ENCODE measurements at regions not wholly inside any gene's neighbourhood (a gene's known extent, or its start where the extent isn't known, plus 50 kb on each side); places are given as distances from the start of the nearest gene placed in this dataset.

DNA sequence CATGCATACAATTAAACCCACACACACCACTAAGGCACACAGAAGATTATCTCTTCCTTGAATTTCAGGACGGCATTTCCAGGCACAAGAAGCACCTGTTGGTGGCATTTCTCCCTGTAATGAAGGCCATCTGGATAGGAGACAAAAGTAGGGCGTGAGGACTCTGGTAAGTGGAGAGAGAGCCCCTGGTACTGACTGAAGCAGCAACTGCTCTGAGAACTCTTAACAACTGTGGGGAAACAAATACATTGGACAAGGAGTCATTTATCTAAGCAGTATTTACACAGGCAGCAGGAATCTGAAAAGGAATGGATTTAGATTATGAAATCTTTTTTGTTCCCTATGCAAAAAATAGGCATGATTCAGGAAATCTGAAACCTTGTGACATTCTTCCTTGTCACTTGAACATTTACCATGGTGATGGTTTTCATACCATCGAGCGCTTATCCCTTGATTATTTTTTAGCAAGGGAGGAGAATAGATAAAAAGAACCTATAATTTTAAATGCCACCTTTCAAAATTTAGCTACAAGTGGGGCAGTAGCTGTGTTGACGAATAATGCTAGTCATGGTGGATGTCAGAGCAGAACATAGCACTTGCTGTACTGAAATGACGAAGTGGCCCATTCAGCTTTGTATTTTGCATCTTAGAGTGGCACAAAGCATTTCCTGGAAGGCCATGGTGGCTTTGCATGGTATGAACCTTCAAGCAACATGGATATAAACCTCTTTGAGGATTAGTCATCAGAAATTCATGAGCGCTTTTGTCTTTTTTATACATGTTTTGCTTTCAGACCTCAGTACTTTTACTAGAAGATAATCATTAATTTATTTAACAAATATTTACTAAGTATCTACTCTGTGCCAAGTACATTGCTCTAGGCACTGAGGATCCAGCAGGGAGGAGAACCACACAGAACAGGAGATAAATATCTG is 362.0 kb downstream of the ADGRL2 start:
- Histone ChIP-seq H3K27ac (no peak overlapping the region), H3K4me3 (no peak overlapping the region), H3K27me3 (no peaks in the 10 kb centered on the region), H3K4me1 (peaks cover 0 to 11% (median 0%) of the 10 kb centered on the region in 4 donors), H3K9me3 (no peaks in the 10 kb centered on the region), H3K36me3 (no peaks in the 10 kb centered on the region)
- no peak for DNase-seq
- TF ChIP-seq, protein P1, sequence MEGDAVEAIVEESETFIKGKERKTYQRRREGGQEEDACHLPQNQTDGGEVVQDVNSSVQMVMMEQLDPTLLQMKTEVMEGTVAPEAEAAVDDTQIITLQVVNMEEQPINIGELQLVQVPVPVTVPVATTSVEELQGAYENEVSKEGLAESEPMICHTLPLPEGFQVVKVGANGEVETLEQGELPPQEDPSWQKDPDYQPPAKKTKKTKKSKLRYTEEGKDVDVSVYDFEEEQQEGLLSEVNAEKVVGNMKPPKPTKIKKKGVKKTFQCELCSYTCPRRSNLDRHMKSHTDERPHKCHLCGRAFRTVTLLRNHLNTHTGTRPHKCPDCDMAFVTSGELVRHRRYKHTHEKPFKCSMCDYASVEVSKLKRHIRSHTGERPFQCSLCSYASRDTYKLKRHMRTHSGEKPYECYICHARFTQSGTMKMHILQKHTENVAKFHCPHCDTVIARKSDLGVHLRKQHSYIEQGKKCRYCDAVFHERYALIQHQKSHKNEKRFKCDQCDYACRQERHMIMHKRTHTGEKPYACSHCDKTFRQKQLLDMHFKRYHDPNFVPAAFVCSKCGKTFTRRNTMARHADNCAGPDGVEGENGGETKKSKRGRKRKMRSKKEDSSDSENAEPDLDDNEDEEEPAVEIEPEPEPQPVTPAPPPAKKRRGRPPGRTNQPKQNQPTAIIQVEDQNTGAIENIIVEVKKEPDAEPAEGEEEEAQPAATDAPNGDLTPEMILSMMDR (IDR thresholded peaks at IDR 0.05) = no peak
- no peak for TF ChIP-seq POLR2A (IDR thresholded peaks at IDR 0.05)

DNA sequence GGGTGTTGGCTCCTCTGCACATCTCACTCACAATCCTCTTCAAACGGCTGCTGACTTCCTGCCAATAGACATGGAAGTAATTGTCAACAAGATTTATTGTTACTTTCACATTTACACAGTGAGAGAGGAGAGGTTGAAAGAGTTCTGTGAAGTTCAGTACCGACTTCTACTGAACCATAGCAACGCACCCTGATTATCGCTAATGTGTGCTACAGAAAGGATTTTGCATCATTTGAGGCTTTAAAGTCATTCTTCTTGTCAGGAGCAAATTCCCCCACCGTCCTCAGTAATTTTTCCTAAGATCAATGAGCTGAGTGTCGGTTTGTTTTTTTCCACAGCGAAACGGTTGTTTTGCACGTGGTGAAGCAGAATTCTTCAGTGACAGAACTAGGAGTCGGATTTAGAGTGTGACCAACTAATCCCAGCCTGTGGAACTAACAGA is 361.0 kb downstream of the ADGRL2 start:
- Histone ChIP-seq H3K27ac (no peak overlapping the region), H3K9me3 (no peaks in the 10 kb centered on the region), H3K4me1 (peaks cover 0 to 11% (median 0%) of the 10 kb centered on the region in 4 donors), H3K36me3 (no peaks in the 10 kb centered on the region), H3K4me3 (peak overlapping the region in 1 of 4 donors; percentile 2), H3K27me3 (no peaks in the 10 kb centered on the region)
- no peak for TF ChIP-seq POLR2A (IDR thresholded peaks at IDR 0.05)
- TF ChIP-seq, protein P1 (IDR thresholded peaks at IDR 0.05) = no peak
- DNase-seq = no peak

DNA sequence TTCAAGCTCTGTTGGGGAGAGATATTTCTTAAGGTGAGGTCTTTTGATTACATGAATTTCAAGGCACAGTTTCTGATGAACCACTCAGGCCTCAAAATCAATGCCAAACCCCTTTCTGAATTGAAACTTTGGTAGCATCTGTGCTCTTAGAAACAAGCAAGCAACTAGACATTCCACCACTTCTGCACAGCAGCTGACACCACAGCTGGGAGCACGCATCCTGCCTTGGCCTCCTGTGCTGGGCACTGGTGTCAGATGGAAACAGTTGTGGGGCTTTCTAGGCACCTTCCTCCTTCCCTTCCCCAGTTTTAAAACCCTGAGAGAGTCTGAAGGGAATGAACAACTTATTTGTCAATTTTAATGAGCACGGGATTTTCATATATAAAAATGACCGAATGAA is 360.2 kb downstream of the ADGRL2 start:
- no peak for DNase-seq
- Histone ChIP-seq H3K27ac (no peak overlapping the region), H3K27me3 (no peaks in the 10 kb centered on the region), H3K36me3 (no peaks in the 10 kb centered on the region), H3K9me3 (no peaks in the 10 kb centered on the region), H3K4me3 (no peak overlapping the region), H3K4me1 (peaks cover 0 to 11% (median 0%) of the 10 kb centered on the region in 4 donors)
- TF ChIP-seq, protein P1 (IDR thresholded peaks at IDR 0.05) = no peak
- TF ChIP-seq POLR2A (IDR thresholded peaks at IDR 0.05) = no peak

DNA sequence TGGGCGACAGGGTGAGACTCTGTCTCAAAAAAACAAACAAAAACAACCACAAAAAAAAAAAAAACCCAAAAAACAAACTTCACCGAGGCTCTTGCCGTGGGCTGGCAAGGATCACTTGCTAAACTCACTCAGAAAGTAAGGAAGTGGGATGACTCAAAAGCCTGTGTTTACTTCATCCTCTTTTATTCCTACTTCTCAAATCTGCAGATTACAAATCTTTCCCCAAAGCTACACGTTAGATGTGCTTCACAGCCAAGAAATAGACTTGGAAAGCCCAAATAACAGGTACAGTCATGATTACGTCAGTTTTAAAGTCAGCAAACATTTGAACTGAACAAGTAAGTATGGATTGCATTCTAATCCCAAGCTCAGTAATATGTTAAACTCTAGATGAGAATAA is 359.3 kb downstream of the ADGRL2 start:
- Histone ChIP-seq H3K27ac (no peak overlapping the region), H3K27me3 (no peaks in the 10 kb centered on the region), H3K9me3 (no peaks in the 10 kb centered on the region), H3K4me1 (peaks cover 0 to 11% (median 0%) of the 10 kb centered on the region in 4 donors), H3K4me3 (no peak overlapping the region), H3K36me3 (no peaks in the 10 kb centered on the region)
- DNase-seq = no peak
- no peak for TF ChIP-seq POLR2A (IDR thresholded peaks at IDR 0.05)
- TF ChIP-seq, protein P1 (IDR thresholded peaks at IDR 0.05) = no peak

DNA sequence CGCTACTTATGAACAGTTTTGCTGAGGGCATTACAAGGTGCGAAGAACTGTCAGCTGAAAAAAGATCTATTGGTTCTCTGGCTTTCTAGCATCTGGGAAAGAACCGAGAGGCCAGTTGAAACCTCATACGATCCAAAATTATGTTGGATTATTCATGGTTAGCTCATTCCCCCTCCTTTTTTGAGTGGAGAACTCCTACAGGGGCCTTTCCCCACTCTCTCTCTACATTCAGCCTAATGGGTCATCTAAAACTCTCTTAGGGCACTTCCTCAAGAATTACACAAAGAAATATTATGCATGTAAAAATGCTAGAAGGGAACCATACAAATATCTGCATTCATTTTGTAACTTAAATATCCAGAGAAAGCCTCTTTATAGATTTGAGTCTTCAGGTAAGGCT is 358.2 kb downstream of the ADGRL2 start:
- H3K27me3 ChIP-seq = no peaks in the 10 kb centered on the region

More for the DNA sequence above, 358.2 kb downstream of the ADGRL2 start:
- no peak overlapping the region for H3K4me3 ChIP-seq
- H3K4me1 ChIP-seq = peaks cover 0 to 11% (median 0%) of the 10 kb centered on the region in 4 donors
- H3K27ac ChIP-seq = no peak overlapping the region
- no peaks in the 10 kb centered on the region for H3K36me3 ChIP-seq
- no peaks in the 10 kb centered on the region for H3K9me3 ChIP-seq
- TF ChIP-seq, protein P1 (IDR thresholded peaks at IDR 0.05) = no peak
- TF ChIP-seq POLR2A (IDR thresholded peaks at IDR 0.05) = no peak
- no peak for DNase-seq

Measured in Peyer's patch (tissue), 4 donors.